PC-9 (cell line): ENCODE measurements at regions not wholly inside any gene's neighbourhood (a gene's known extent, or its start where the extent isn't known, plus 50 kb on each side); places are given as distances from the start of the nearest gene placed in this dataset.
A peak's percentile ranks its signal among the peaks of the same experiment; 100 is the strongest.

Source experiments
- BruUV-seq: library from RNA; stranded (reverse); fragments of 400-500 nt; replicated peaks from 2 replicates; lab custom pipeline; 2021; lab: Mats Ljungman, UMichigan
- CTCF ChIA-PET: fragments of 300-600 bp; sonication (Branson Sonifier 250); formaldehyde crosslinking; loops from one replicate; lab custom pipeline; 2022; ENCODE audit warnings: antibody characterized with exemption; lab: Charles Lee
- POLR2A ChIA-PET: fragments of 300-600 bp; sonication (Branson Sonifier 250); formaldehyde crosslinking; loops from one replicate; lab custom pipeline; 2022; ENCODE audit warnings: antibody characterized with exemption; ENCODE audit not compliant: unreplicated experiment; lab: Charles Lee
- DNase-seq, 2 experiments: peaks; one replicate each; pipeline versions ENCODE4 v3.0.0 to v3.0.0-alpha.2; 2015 to 2022; ENCODE audit warnings: mixed read lengths in 1 of 2
- H2AFZ ChIP-seq: fragments of 200-600 bp; sonication (generic); 2 replicates; pipeline ENCODE4 v1.8.1; 2017; ENCODE audit warnings: antibody characterized with exemption
- H3F3A ChIP-seq: fragments of 200-600 bp; sonication (generic); 2 replicates; pipeline ENCODE4 v1.8.1; 2017; ENCODE audit warnings: antibody characterized with exemption, mild to moderate bottlenecking, low read depth; ENCODE audit not compliant: insufficient read depth
- H3K27ac ChIP-seq: fragments of 200-600 bp; sonication (generic); 2 replicates; pipeline ENCODE4 v1.6.1; 2016; ENCODE audit warnings: mixed run types
- H3K27me3 ChIP-seq: fragments of 200-600 bp; sonication (generic); 2 replicates; pipeline ENCODE4 v1.6.1; 2016; ENCODE audit warnings: low read depth, mixed run types; ENCODE audit not compliant: insufficient read depth
- H3K36me3 ChIP-seq: fragments of 200-600 bp; sonication (generic); 2 replicates; pipeline ENCODE4 v1.6.1; 2016; ENCODE audit warnings: low read depth, mixed run types
- H3K4me1 ChIP-seq: fragments of 200-600 bp; sonication (generic); replicated peaks from 2 replicates; pipeline ENCODE4 v1.6.1; 2016; ENCODE audit warnings: mixed run types; ENCODE audit not compliant: insufficient read depth
- H3K4me2 ChIP-seq: fragments of 200-600 bp; sonication (generic); 2 replicates; pipeline ENCODE4 v1.6.1; 2017; ENCODE audit warnings: mixed run types
- H3K4me3 ChIP-seq: fragments of 200-600 bp; sonication (generic); 2 replicates; pipeline ENCODE4 v1.6.1; 2016; ENCODE audit warnings: mixed run types
- H3K79me2 ChIP-seq: fragments of 200-600 bp; sonication (generic); 2 replicates; pipeline ENCODE4 v1.6.1; 2017; ENCODE audit warnings: low read depth, mixed run types
- H3K9me2 ChIP-seq: fragments of 200-600 bp; sonication (generic); 2 replicates; pipeline ENCODE4 v1.8.1; 2017; ENCODE audit warnings: mild to moderate bottlenecking; ENCODE audit not compliant: insufficient read depth
- H3K9me3 ChIP-seq: fragments of 200-600 bp; sonication (generic); 2 replicates; pipeline ENCODE4 v1.8.1; 2016; ENCODE audit warnings: low read depth; ENCODE audit not compliant: insufficient read depth
- H4K20me1 ChIP-seq: fragments of 200-600 bp; sonication (generic); 2 replicates; pipeline ENCODE4 v1.8.1; 2017; ENCODE audit not compliant: insufficient read depth
- CTCF ChIP-seq: fragments of 200-600 bp; sonication (generic); conservative IDR thresholded peaks from 2 replicates; pipeline ENCODE4 v1.6.1; 2017; ENCODE audit warnings: mixed run types, antibody characterized with exemption, mild to moderate bottlenecking, moderate library complexity
- EZH2 ChIP-seq: fragments of 200-600 bp; sonication (generic); IDR thresholded peaks from 2 replicates; pipeline ENCODE4 v1.8.0; 2017; ENCODE audit warnings: antibody characterized with exemption, low read depth
- intact Hi-C: fragments of 100-400 bp; cut with micrococcal nuclease; formaldehyde crosslinking; loops from one replicate; pipeline ENCODE4 v1.10.0; 2022; ENCODE audit not compliant: unreplicated experiment

DNA sequence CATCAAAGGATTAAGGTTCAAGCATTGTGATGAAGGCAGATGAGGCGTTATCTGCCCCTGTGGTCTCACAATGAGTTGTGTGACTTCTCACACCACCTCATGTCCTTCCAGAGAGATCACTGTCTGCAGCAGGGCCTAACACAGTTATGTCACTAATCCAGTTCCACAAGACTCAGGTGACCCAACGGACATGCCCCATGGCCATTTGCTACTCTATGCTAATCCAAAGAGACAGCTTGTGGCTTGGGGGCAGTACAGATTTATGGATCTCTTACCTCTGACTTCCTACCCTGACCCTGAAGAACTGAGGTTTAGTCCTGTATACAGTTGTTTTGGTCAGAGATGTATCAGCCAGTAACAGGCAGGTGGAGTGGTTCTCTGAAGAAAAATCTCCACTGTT is 147.1 kb downstream of the GLUL start:
- ChIA-PET CTCF (no interaction called here), POLR2A (no interaction called here)
- no TSS peak for BruUV-seq
- Histone ChIP-seq H3K9me2 (no peaks in the 10 kb centered on the region), H3K4me3 (no peak overlapping the region), H3K4me2 (peak overlapping the region; percentile 21; the same call in 1 of the 2 replicates), H3K36me3 (no peaks in the 10 kb centered on the region), H3K4me1 (peaks cover 18% of the 10 kb centered on the region), H4K20me1 (no peaks in the 10 kb centered on the region), H3F3A (no peaks in the 10 kb centered on the region), H3K9me3 (no peaks in the 10 kb centered on the region), H2AFZ (no peak overlapping the region; the same call in 1 of the 2 replicates), H3K79me2 (no peaks in the 10 kb centered on the region), H3K27ac (no peak overlapping the region), H3K27me3 (no peaks in the 10 kb centered on the region)
- TF ChIP-seq CTCF = no peak
- TF ChIP-seq EZH2 = no peak
- DNase-seq = peak; percentile 16 to 79
- intact Hi-C loops = loop anchor here (5.0 kb wide), 1 partner anchor 102 kb away; no protein-coding TSS in a partner anchor

GRCh38 chr1:182242641-182243040 is 148.9 kb downstream of the GLUL start:
- H3K4me1 ChIP-seq = peaks cover 22% of the 10 kb centered on the region
- no peaks in the 10 kb centered on the region for H4K20me1 ChIP-seq
- H3F3A ChIP-seq = 0 out of 2 replicates have a peak, but pooled peaks cover 2% of the 10 kb centered on the region
- intact Hi-C loops = loop anchor here (5.0 kb wide), 1 partner anchor 100 kb away; no protein-coding TSS in a partner anchor
- no peak for TF ChIP-seq CTCF
- no peaks in the 10 kb centered on the region for H3K79me2 ChIP-seq
- H2AFZ ChIP-seq = no peak overlapping the region
- no peak for DNase-seq
- no peaks in the 10 kb centered on the region for H3K27me3 ChIP-seq
- CTCF ChIA-PET = no interaction called here
- no peaks in the 10 kb centered on the region for H3K9me3 ChIP-seq
- no peak overlapping the region for H3K4me3 ChIP-seq
- no TSS peak for BruUV-seq
- H3K9me2 ChIP-seq = no peaks in the 10 kb centered on the region
- H3K36me3 ChIP-seq = no peaks in the 10 kb centered on the region
- no peak overlapping the region for H3K27ac ChIP-seq
- H3K4me2 ChIP-seq = no peak overlapping the region
- POLR2A ChIA-PET = no interaction called here

GRCh38 chr1:182240085-182240484 is 151.5 kb downstream of the GLUL start:
- H3K4me1 ChIP-seq = peaks cover 45% of the 10 kb centered on the region
- no peak overlapping the region for H3K27ac ChIP-seq
- TF ChIP-seq CTCF (no peak), EZH2 (no peak)
- POLR2A ChIA-PET = no interaction called here
- H3F3A ChIP-seq = peaks cover 25% of the 10 kb centered on the region
- no peaks in the 10 kb centered on the region for H4K20me1 ChIP-seq
- no peak for DNase-seq
- intact Hi-C loops = loop anchor here (5.0 kb wide), 1 partner anchor 98 kb away; no protein-coding TSS in a partner anchor
- H3K4me3 ChIP-seq = no peak overlapping the region
- CTCF ChIA-PET = no interaction called here
- no peaks in the 10 kb centered on the region for H3K36me3 ChIP-seq
- H3K79me2 ChIP-seq = no peaks in the 10 kb centered on the region
- no peak overlapping the region for H3K4me2 ChIP-seq
- no TSS peak for BruUV-seq
- no peak overlapping the region for H2AFZ ChIP-seq
- H3K27me3 ChIP-seq = no peaks in the 10 kb centered on the region
- no peaks in the 10 kb centered on the region for H3K9me2 ChIP-seq
- H3K9me3 ChIP-seq = no peaks in the 10 kb centered on the region
